Omental fat pad (tissue), 3 donors: ENCODE measurements at regions not wholly inside any gene's neighbourhood (a gene's known extent, or its start where the extent isn't known, plus 50 kb on each side); places are given as distances from the start of the nearest gene placed in this dataset.

ENCODE experiments used
- ATAC-seq: fragments of 150-250 bp; one replicate; pipeline ENCODE4 v1.9.1; 2016; ENCODE audit warnings: mild to moderate bottlenecking, moderate library complexity; ENCODE audit not compliant: low FRiP score
- DNase-seq: peaks from one replicate; pipeline ENCODE4 v3.0.0-alpha.2; 2019; ENCODE audit warnings: low spot score
- CTCF ChIP-seq, 3 donors: fragments of 450-650 bp; IDR thresholded peaks; one replicate each; pipeline ENCODE4 v1.5.1; 2016 to 2017; ENCODE audit warnings: antibody characterized with exemption in 3 of 3, mild to moderate bottlenecking in 3 of 3, moderate library complexity in 2 of 3

GRCh38 chr5:152293189-152293588 is 111.9 kb downstream of the NMUR2 start:
- no peak for TF ChIP-seq CTCF (IDR thresholded peaks at IDR 0.05)
- ATAC-seq = no peak
- DNase-seq = no peak

GRCh38 chr5:152290181-152290580 is 114.9 kb downstream of the NMUR2 start:
- no peak for TF ChIP-seq CTCF (IDR thresholded peaks at IDR 0.05)
- DNase-seq = no peak
- ATAC-seq = no peak

GRCh38 chr5:152288917-152289595 is 116.0 kb downstream of the NMUR2 start:
- ATAC-seq (no peak), DNase-seq (no peak)
- TF ChIP-seq CTCF (IDR thresholded peaks at IDR 0.05) = no peak

- TF ChIP-seq CTCF (IDR thresholded peaks at IDR 0.05) = no peak
- DNase-seq (no peak), ATAC-seq (no peak)
Measured at GRCh38 chr5:152288499-152288898, 116.6 kb downstream of the NMUR2 start.

GRCh38 chr5:152285764-152286163 is 119.3 kb downstream of the NMUR2 start:
- no peak for TF ChIP-seq CTCF (IDR thresholded peaks at IDR 0.05)
- DNase-seq = no peak
- no peak for ATAC-seq

- no peak for TF ChIP-seq CTCF (IDR thresholded peaks at IDR 0.05)
- no peak for DNase-seq
- no peak for ATAC-seq
Measured at GRCh38 chr5:152282331-152282730, 122.7 kb downstream of the NMUR2 start.

GRCh38 chr5:152277936-152278335 is 127.1 kb downstream of the NMUR2 start:
- no peak for ATAC-seq
- no peak for TF ChIP-seq CTCF (IDR thresholded peaks at IDR 0.05)
- no peak for DNase-seq
